ENCODE measurements at regions not wholly inside any gene's neighbourhood (a gene's known extent, or its start where the extent isn't known, plus 50 kb on each side); places are given as distances from the start of the nearest gene placed in this dataset.
"Not testable (repeated sequence)": the region's sequence is repeated elsewhere in the genome, so short reads cannot be mapped to it uniquely, and the experiment has no call there.

- DNase-seq = no peak
Observed at GRCh38 chr16:61421111-61421510, 615.1 kb downstream of the CDH8 start.

GRCh38 chr16:61419791-61420190, 616.4 kb downstream of the CDH8 start:
- DNase-seq = no peak

- not testable (repeated sequence) for DNase-seq
Observed at GRCh38 chr16:61418802-61419201, 617.4 kb downstream of the CDH8 start.

- DNase-seq = no peak
Observed at GRCh38 chr16:61415126-61415525, 621.1 kb downstream of the CDH8 start.

GRCh38 chr16:61413021-61413420, 623.2 kb downstream of the CDH8 start:
- no peak for DNase-seq

GRCh38 chr16:61412562-61412961, 623.7 kb downstream of the CDH8 start:
- no peak for DNase-seq

- no peak for DNase-seq
Observed at GRCh38 chr16:61409604-61410003, 626.6 kb downstream of the CDH8 start.

GRCh38 chr16:61403386-61403785, 632.9 kb downstream of the CDH8 start:
- no peak for DNase-seq

GRCh38 chr16:61391896-61392295, 644.3 kb downstream of the CDH8 start:
- no peak for DNase-seq

- DNase-seq = no peak
Observed at GRCh38 chr16:61390965-61391637, 645.1 kb downstream of the CDH8 start.

GRCh38 chr16:61385392-61386071, 650.7 kb downstream of the CDH8 start:
- DNase-seq = no peak

- DNase-seq = no peak
Observed at GRCh38 chr16:61382435-61382834, 653.8 kb downstream of the CDH8 start.

GRCh38 chr16:61379311-61379710, 656.9 kb downstream of the CDH8 start:
- DNase-seq = no peak

GRCh38 chr16:61374071-61374470, 662.2 kb downstream of the CDH8 start:
- DNase-seq = no peak

GRCh38 chr16:61371881-61372280, 664.4 kb downstream of the CDH8 start:
- no peak for DNase-seq

GRCh38 chr16:61371388-61371787, 664.9 kb downstream of the CDH8 start:
- DNase-seq = no peak

GRCh38 chr16:61370564-61370963, 665.7 kb downstream of the CDH8 start:
- no peak for DNase-seq

- no peak for DNase-seq
Observed at GRCh38 chr16:61366006-61366405, 670.2 kb downstream of the CDH8 start.

GRCh38 chr16:61364990-61365389, 671.2 kb downstream of the CDH8 start:
- DNase-seq = no peak

- no peak for DNase-seq
Observed at GRCh38 chr16:61362585-61362984, 673.7 kb downstream of the CDH8 start.

GRCh38 chr16:61344791-61345190, 691.4 kb downstream of the CDH8 start:
- DNase-seq = no peak

GRCh38 chr16:61332461-61332860, 703.8 kb downstream of the CDH8 start:
- DNase-seq = no peak

- no peak for DNase-seq
Observed at GRCh38 chr16:61324044-61324443, 712.2 kb downstream of the CDH8 start.

- DNase-seq = no peak
Observed at GRCh38 chr16:61323456-61323855, 712.8 kb downstream of the CDH8 start.

- DNase-seq = no peak
Observed at GRCh38 chr16:61320791-61321190, 715.4 kb downstream of the CDH8 start.

Measured in activated CD4-positive, alpha-beta T cell treated with anti-CD3 and anti-CD28 coated beads, Interleukin-2, amount 50 U/mL, for 16 hours (primary cell).